HS-27A (cell line): ENCODE measurements at regions not wholly inside any gene's neighbourhood (a gene's known extent, or its start where the extent isn't known, plus 50 kb on each side); places are given as distances from the start of the nearest gene placed in this dataset.
"Not testable (repeated sequence)": the region's sequence is repeated elsewhere in the genome, so short reads cannot be mapped to it uniquely, and the experiment has no call there.

Experiments
- DNase-seq: peaks from one replicate; pipeline ENCODE4 v3.0.0-alpha.2; 2012; ENCODE audit warnings: low read depth, missing footprints

GRCh38 chr11:106152013-106152412 lies 74.6 kb downstream of the AASDHPPT start:
- DNase-seq = no peak

GRCh38 chr11:106152824-106153223 lies 75.4 kb downstream of the AASDHPPT start:
- no peak for DNase-seq

GRCh38 chr11:106156290-106156937 lies 79.0 kb downstream of the AASDHPPT start:
- DNase-seq = peak; percentile 12

GRCh38 chr11:106158406-106158805 lies 80.9 kb downstream of the AASDHPPT start:
- no peak for DNase-seq

- no peak for DNase-seq
Measured at GRCh38 chr11:106159836-106160235, 82.4 kb downstream of the AASDHPPT start.

- no peak for DNase-seq
Measured at GRCh38 chr11:106160494-106160893, 83.0 kb downstream of the AASDHPPT start.

- no peak for DNase-seq
Measured at GRCh38 chr11:106161775-106162634, 84.5 kb downstream of the AASDHPPT start.

GRCh38 chr11:106167085-106167484 lies 89.6 kb downstream of the AASDHPPT start:
- no peak for DNase-seq

- DNase-seq = no peak
Measured at GRCh38 chr11:106172386-106172991, 95.0 kb downstream of the AASDHPPT start.

GRCh38 chr11:106173291-106173690 lies 95.8 kb downstream of the AASDHPPT start:
- DNase-seq = no peak

- DNase-seq = not testable (repeated sequence)
Measured at GRCh38 chr11:106174003-106174402, 96.5 kb downstream of the AASDHPPT start.

- DNase-seq = no peak
Measured at GRCh38 chr11:106176817-106177216, 99.4 kb downstream of the AASDHPPT start.

- no peak for DNase-seq
Measured at GRCh38 chr11:106177311-106177710, 99.8 kb downstream of the AASDHPPT start.

- DNase-seq = no peak
Measured at GRCh38 chr11:106178361-106178760, 100.9 kb downstream of the AASDHPPT start.

- DNase-seq = no peak
Measured at GRCh38 chr11:106179048-106179447, 101.6 kb downstream of the AASDHPPT start.

- no peak for DNase-seq
Measured at GRCh38 chr11:106186630-106187029, 109.2 kb downstream of the AASDHPPT start.

GRCh38 chr11:106187860-106188456 lies 110.5 kb downstream of the AASDHPPT start:
- no peak for DNase-seq

GRCh38 chr11:106193956-106194355 lies 116.5 kb downstream of the AASDHPPT start:
- DNase-seq = no peak

- no peak for DNase-seq
Measured at GRCh38 chr11:106197438-106197837, 120.0 kb downstream of the AASDHPPT start.

- no peak for DNase-seq
Measured at GRCh38 chr11:106202935-106203620, 125.6 kb downstream of the AASDHPPT start.

GRCh38 chr11:106208760-106209159 lies 131.3 kb downstream of the AASDHPPT start:
- DNase-seq = no peak

GRCh38 chr11:106212081-106212480 lies 134.6 kb downstream of the AASDHPPT start:
- DNase-seq = no peak
